Liver (tissue), 8 donors: ENCODE measurements at regions not wholly inside any gene's neighbourhood (a gene's known extent, or its start where the extent isn't known, plus 50 kb on each side); places are given as distances from the start of the nearest gene placed in this dataset.

ENCODE experiments used
- DNase-seq: peaks from one replicate; pipeline ENCODE4 v3.0.0-alpha.2; 2017; ENCODE audit warnings: low spot score
- H3K27ac ChIP-seq, 2 donors: one replicate each; pipeline ENCODE4 v1.7.0; 2013; ENCODE audit warnings: inconsistent platforms in 2 of 2, low read length in 2 of 2, control low read depth in 1 of 2, low read depth in 1 of 2, mild to moderate bottlenecking in 1 of 2
- H3K27me3 ChIP-seq, 4 donors: one replicate each; pipeline versions ENCODE4 v1.6.1 to v1.7.0; 2013; ENCODE audit warnings: low read length in 3 of 4, inconsistent platforms in 1 of 4, mild to moderate bottlenecking in 1 of 4, moderate library complexity in 1 of 4; ENCODE audit not compliant: control insufficient read depth in 4 of 4, insufficient read depth in 4 of 4
- H3K36me3 ChIP-seq, 4 donors: one replicate each; pipeline versions ENCODE4 v1.6.1 to v1.7.0; 2013; ENCODE audit warnings: low read length in 3 of 4, mild to moderate bottlenecking in 3 of 4, low read depth in 1 of 4, moderate library complexity in 1 of 4; ENCODE audit not compliant: control insufficient read depth in 4 of 4, insufficient read depth in 3 of 4
- H3K4me1 ChIP-seq, 4 donors: one replicate each; pipeline versions ENCODE4 v1.6.1 to v1.7.0; 2013; ENCODE audit warnings: low read length in 3 of 4, mild to moderate bottlenecking in 3 of 4, moderate library complexity in 1 of 4; ENCODE audit not compliant: control insufficient read depth in 4 of 4, insufficient read depth in 4 of 4
- H3K4me3 ChIP-seq, 3 donors: one replicate each; pipeline versions ENCODE4 v1.6.1 to v1.7.0; 2013; ENCODE audit warnings: low read length in 3 of 3, control low read depth in 1 of 3, low read depth in 1 of 3, mild to moderate bottlenecking in 1 of 3
- H3K9ac ChIP-seq, 2 donors: one replicate each; pipeline ENCODE4 v1.7.0; 2013; ENCODE audit warnings: low read length in 2 of 2, mild to moderate bottlenecking in 2 of 2, moderate library complexity in 2 of 2, control low read depth in 1 of 2, low read depth in 1 of 2
- H3K9me3 ChIP-seq, 4 donors: one replicate each; pipeline versions ENCODE4 v1.6.1 to v1.7.0; 2013; ENCODE audit warnings: low read length in 3 of 4; ENCODE audit not compliant: control insufficient read depth in 4 of 4
- EGR1 ChIP-seq, 2 donors: IDR thresholded peaks; 2 replicates each; pipeline ENCODE4 v1.6.1; 2016 to 2018; ENCODE audit warnings: antibody characterized with exemption in 2 of 2, low read depth in 2 of 2
- FOXA1 ChIP-seq: IDR thresholded peaks from 2 replicates; pipeline ENCODE4 v1.6.1; 2016; ENCODE audit warnings: antibody characterized with exemption
- GABPA ChIP-seq, 2 donors: IDR thresholded peaks in 1 of 2; conservative IDR thresholded peaks in 1 of 2; 2 replicates each; pipeline ENCODE4 v1.6.1; 2016; ENCODE audit warnings: antibody characterized with exemption in 2 of 2, mild to moderate bottlenecking in 1 of 2, moderate library complexity in 1 of 2
- HNF4A ChIP-seq, 2 donors: conservative IDR thresholded peaks; 2 replicates each; pipeline ENCODE4 v1.6.1; 2016; ENCODE audit warnings: antibody characterized with exemption in 2 of 2, mild to moderate bottlenecking in 2 of 2
- HNF4G ChIP-seq: IDR thresholded peaks from 2 replicates; pipeline ENCODE4 v1.6.1; 2016; ENCODE audit warnings: antibody characterized with exemption
- JUND ChIP-seq, 2 donors: IDR thresholded peaks; 2 replicates each; pipeline ENCODE4 v1.6.1; 2016; ENCODE audit warnings: antibody characterized with exemption in 2 of 2
- NR2F2 ChIP-seq: IDR thresholded peaks from 2 replicates; pipeline ENCODE4 v1.6.1; 2016; ENCODE audit warnings: antibody characterized with exemption
- RAD21 ChIP-seq, 2 donors: IDR thresholded peaks; 2 replicates each; pipeline ENCODE4 v1.6.1; 2016; ENCODE audit warnings: antibody characterized with exemption in 2 of 2, mild to moderate bottlenecking in 2 of 2
- RXRA ChIP-seq, 2 donors: IDR thresholded peaks; 2 replicates each; pipeline ENCODE4 v1.6.1; 2017 to 2018; ENCODE audit warnings: antibody characterized with exemption in 2 of 2, mild to moderate bottlenecking in 1 of 2
- SP1 ChIP-seq: IDR thresholded peaks from 2 replicates; pipeline ENCODE4 v1.6.1; 2018; ENCODE audit warnings: antibody characterized with exemption, mild to moderate bottlenecking
- TAF1 ChIP-seq: conservative IDR thresholded peaks from 2 replicates; pipeline ENCODE4 v1.6.1; 2016; ENCODE audit warnings: antibody characterized with exemption, mild to moderate bottlenecking
- YY1 ChIP-seq: IDR thresholded peaks from 2 replicates; pipeline ENCODE4 v1.6.1; 2016; ENCODE audit warnings: antibody characterized with exemption, mild to moderate bottlenecking
- WGBS: extraction: QIAGEN DNeasy Blood & Tissue Kit; methylation state at CpG from one replicate; pipeline ENCODE4 v1.1.7; 2013; 5-methylcytosine and 5-hydroxymethylcytosine counted together
- TF ChIP-seq, protein P1 (sequence below): IDR thresholded peaks from 2 replicates; pipeline ENCODE4 v1.6.1; 2016; ENCODE audit warnings: antibody characterized with exemption
- TF ChIP-seq, protein P2 (sequence below): IDR thresholded peaks from 2 replicates; pipeline ENCODE4 v1.6.1; 2016; ENCODE audit warnings: antibody characterized with exemption
- TF ChIP-seq, protein P3 (sequence below): IDR thresholded peaks from 2 replicates; pipeline ENCODE4 v1.6.1; 2016; ENCODE audit warnings: antibody characterized with exemption
- TF ChIP-seq, protein P4 (sequence below): IDR thresholded peaks from 2 replicates; pipeline ENCODE4 v1.6.1; 2016; ENCODE audit warnings: antibody characterized with exemption, mild to moderate bottlenecking
- TF ChIP-seq, protein P5 (sequence below): fragments of 150-350 bp; IDR thresholded peaks from 2 replicates; pipeline ENCODE4 v1.5.1; 2017; ENCODE audit warnings: improper control_type of control experiment, low read depth, low read length; ENCODE audit not compliant: missing input control
- donor health status: healthy.
- donor health status: healthy.
- donor health status: healthy.
- donor health status: healthy.
- donor health status: healthy.

DNA sequence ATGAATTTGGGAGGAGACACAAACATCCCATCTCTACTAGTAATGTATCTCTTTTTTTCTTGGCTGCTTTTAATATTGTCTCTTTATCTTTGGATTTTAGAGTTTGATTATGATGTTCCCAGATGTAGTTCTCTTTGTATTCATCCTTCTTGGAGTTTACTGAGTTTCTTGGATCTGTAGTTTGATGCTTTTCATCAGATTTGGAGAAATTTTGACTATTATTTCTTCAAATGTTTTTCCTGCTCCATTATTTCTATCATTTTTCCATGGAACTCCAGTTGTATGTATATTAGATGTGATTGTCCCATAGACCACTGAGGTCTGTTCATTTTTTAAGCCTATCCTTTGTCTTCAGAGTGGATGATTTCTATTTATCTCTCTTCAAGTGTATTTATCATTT, 90.7 kb upstream of the ARHGAP5 start:
- TF ChIP-seq, protein P1, sequence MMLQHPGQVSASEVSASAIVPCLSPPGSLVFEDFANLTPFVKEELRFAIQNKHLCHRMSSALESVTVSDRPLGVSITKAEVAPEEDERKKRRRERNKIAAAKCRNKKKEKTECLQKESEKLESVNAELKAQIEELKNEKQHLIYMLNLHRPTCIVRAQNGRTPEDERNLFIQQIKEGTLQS, result no peak
- TF ChIP-seq, protein P2, sequence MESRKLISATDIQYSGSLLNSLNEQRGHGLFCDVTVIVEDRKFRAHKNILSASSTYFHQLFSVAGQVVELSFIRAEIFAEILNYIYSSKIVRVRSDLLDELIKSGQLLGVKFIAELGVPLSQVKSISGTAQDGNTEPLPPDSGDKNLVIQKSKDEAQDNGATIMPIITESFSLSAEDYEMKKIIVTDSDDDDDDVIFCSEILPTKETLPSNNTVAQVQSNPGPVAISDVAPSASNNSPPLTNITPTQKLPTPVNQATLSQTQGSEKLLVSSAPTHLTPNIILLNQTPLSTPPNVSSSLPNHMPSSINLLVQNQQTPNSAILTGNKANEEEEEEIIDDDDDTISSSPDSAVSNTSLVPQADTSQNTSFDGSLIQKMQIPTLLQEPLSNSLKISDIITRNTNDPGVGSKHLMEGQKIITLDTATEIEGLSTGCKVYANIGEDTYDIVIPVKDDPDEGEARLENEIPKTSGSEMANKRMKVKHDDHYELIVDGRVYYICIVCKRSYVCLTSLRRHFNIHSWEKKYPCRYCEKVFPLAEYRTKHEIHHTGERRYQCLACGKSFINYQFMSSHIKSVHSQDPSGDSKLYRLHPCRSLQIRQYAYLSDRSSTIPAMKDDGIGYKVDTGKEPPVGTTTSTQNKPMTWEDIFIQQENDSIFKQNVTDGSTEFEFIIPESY, result no peak
- no peak for TF ChIP-seq TAF1
- TF ChIP-seq HNF4A (conservative IDR thresholded peaks at IDR 0.05), result no peak
- TF ChIP-seq HNF4G, result no peak
- TF ChIP-seq FOXA1, result no peak
- TF ChIP-seq RAD21 (IDR thresholded peaks at IDR 0.05), result no peak
- TF ChIP-seq, protein P3, sequence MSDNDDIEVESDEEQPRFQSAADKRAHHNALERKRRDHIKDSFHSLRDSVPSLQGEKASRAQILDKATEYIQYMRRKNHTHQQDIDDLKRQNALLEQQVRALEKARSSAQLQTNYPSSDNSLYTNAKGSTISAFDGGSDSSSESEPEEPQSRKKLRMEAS, result no peak
- TF ChIP-seq GABPA (IDR thresholded peaks at IDR 0.05 in 1 of 2, conservative IDR thresholded peaks at IDR 0.05 in 1 of 2), result no peak
- no peak for TF ChIP-seq EGR1 (IDR thresholded peaks at IDR 0.05; ENCODE audit: low read depth in 2 of 2)
- no peak for TF ChIP-seq JUND (IDR thresholded peaks at IDR 0.05)
- no peak for TF ChIP-seq NR2F2
- TF ChIP-seq RXRA (IDR thresholded peaks at IDR 0.05), result no peak
- TF ChIP-seq, protein P4, sequence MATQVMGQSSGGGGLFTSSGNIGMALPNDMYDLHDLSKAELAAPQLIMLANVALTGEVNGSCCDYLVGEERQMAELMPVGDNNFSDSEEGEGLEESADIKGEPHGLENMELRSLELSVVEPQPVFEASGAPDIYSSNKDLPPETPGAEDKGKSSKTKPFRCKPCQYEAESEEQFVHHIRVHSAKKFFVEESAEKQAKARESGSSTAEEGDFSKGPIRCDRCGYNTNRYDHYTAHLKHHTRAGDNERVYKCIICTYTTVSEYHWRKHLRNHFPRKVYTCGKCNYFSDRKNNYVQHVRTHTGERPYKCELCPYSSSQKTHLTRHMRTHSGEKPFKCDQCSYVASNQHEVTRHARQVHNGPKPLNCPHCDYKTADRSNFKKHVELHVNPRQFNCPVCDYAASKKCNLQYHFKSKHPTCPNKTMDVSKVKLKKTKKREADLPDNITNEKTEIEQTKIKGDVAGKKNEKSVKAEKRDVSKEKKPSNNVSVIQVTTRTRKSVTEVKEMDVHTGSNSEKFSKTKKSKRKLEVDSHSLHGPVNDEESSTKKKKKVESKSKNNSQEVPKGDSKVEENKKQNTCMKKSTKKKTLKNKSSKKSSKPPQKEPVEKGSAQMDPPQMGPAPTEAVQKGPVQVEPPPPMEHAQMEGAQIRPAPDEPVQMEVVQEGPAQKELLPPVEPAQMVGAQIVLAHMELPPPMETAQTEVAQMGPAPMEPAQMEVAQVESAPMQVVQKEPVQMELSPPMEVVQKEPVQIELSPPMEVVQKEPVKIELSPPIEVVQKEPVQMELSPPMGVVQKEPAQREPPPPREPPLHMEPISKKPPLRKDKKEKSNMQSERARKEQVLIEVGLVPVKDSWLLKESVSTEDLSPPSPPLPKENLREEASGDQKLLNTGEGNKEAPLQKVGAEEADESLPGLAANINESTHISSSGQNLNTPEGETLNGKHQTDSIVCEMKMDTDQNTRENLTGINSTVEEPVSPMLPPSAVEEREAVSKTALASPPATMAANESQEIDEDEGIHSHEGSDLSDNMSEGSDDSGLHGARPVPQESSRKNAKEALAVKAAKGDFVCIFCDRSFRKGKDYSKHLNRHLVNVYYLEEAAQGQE, result no peak
- TF ChIP-seq, protein P5, sequence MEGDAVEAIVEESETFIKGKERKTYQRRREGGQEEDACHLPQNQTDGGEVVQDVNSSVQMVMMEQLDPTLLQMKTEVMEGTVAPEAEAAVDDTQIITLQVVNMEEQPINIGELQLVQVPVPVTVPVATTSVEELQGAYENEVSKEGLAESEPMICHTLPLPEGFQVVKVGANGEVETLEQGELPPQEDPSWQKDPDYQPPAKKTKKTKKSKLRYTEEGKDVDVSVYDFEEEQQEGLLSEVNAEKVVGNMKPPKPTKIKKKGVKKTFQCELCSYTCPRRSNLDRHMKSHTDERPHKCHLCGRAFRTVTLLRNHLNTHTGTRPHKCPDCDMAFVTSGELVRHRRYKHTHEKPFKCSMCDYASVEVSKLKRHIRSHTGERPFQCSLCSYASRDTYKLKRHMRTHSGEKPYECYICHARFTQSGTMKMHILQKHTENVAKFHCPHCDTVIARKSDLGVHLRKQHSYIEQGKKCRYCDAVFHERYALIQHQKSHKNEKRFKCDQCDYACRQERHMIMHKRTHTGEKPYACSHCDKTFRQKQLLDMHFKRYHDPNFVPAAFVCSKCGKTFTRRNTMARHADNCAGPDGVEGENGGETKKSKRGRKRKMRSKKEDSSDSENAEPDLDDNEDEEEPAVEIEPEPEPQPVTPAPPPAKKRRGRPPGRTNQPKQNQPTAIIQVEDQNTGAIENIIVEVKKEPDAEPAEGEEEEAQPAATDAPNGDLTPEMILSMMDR, result no peak
- no peak overlapping the region for H3K9ac ChIP-seq
- no peaks in the 10 kb centered on the region for H3K4me1 ChIP-seq
- DNase-seq, result no peak
- H3K9me3 ChIP-seq, result peaks cover 0 to 13% (median 0%) of the 10 kb centered on the region in 4 donors
- H3K27me3 ChIP-seq, result no peaks in the 10 kb centered on the region
- no peak overlapping the region for H3K27ac ChIP-seq
- no peaks in the 10 kb centered on the region for H3K36me3 ChIP-seq
- no peak overlapping the region for H3K4me3 ChIP-seq

DNA sequence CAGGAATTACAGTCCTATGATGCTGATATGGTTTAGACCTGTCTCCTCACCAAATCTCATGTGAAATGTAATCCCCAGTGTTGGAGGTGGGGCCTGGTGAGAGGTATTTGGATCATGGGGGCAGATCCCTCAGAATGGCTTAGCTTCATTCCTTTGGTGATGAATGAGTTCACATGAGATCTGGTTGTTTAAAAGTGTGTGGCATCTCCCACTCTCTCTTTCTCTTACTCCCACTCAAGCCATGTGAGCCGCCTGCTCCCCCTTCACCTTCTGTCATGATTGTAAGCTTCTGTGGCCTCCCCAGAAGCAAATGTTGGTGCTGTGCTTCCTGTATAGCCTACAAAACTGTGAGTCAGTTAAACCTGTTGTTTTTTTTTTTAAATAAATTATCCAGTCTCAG, 89.4 kb upstream of the ARHGAP5 start:
- no peak for DNase-seq
- Histone ChIP-seq H3K27ac (no peak overlapping the region), H3K4me1 (no peaks in the 10 kb centered on the region), H3K36me3 (no peaks in the 10 kb centered on the region), H3K9ac (no peak overlapping the region), H3K9me3 (peaks cover 0 to 11% (median 0%) of the 10 kb centered on the region in 4 donors), H3K4me3 (no peak overlapping the region), H3K27me3 (no peaks in the 10 kb centered on the region)
- whole genome bisulfite sequencing, result 95% methylated on average over 1 of the region's 1 CpG
- TF ChIP-seq GABPA (IDR thresholded peaks at IDR 0.05 in 1 of 2, conservative IDR thresholded peaks at IDR 0.05 in 1 of 2), result no peak
- TF ChIP-seq FOXA1, result no peak
- no peak for TF ChIP-seq HNF4A (conservative IDR thresholded peaks at IDR 0.05)
- no peak for TF ChIP-seq YY1
- no peak for TF ChIP-seq HNF4G
- no peak for TF ChIP-seq JUND (IDR thresholded peaks at IDR 0.05)
- no peak for TF ChIP-seq RXRA (IDR thresholded peaks at IDR 0.05)
- no peak for TF ChIP-seq SP1
- TF ChIP-seq, protein P4, result no peak
- TF ChIP-seq, protein P5, result no peak
- TF ChIP-seq EGR1 (IDR thresholded peaks at IDR 0.05; ENCODE audit: low read depth in 2 of 2), result no peak
- TF ChIP-seq, protein P1, result no peak
